Heart left ventricle (tissue), 16 donors: ENCODE measurements at regions not wholly inside any gene's neighbourhood (a gene's known extent, or its start where the extent isn't known, plus 50 kb on each side); places are given as distances from the start of the nearest gene placed in this dataset.

Experiments
- ATAC-seq, 4 donors: fragments of 200-7000 bp; cut with Tn5 transposase; one replicate each; pipeline ENCODE4 v1.9.1; 2020 to 2022; ENCODE audit warnings: moderate library complexity in 4 of 4, mild to moderate bottlenecking in 3 of 4, moderate number of reproducible peaks in 1 of 4
- DNase-seq, 5 donors: peaks; one replicate each; pipeline ENCODE4 v3.0.0-alpha.2; 2020
- H3K27ac ChIP-seq, 12 donors: fragments of 200-600 bp; sonication (generic) in 4 of 12; one replicate each; pipeline versions ENCODE4 v1.5.0 to v1.8.0; 2016 to 2022; ENCODE audit warnings: mild to moderate bottlenecking in 2 of 12
- H3K27me3 ChIP-seq, 9 donors: fragments of 200-600 bp; sonication (generic) in 2 of 9; one replicate each; pipeline versions ENCODE4 v1.5.1 to v1.8.0; 2016 to 2022; ENCODE audit warnings: mild to moderate bottlenecking in 3 of 9
- H3K36me3 ChIP-seq, 9 donors: fragments of 200-600 bp; sonication (generic) in 2 of 9; one replicate each; pipeline versions ENCODE4 v1.5.0 to v1.8.0; 2018 to 2022; ENCODE audit warnings: mild to moderate bottlenecking in 2 of 9
- H3K4me1 ChIP-seq, 12 donors: fragments of 200-600 bp; sonication (generic) in 4 of 12; one replicate each; pipeline versions ENCODE4 v1.5.0 to v1.8.0; 2016 to 2022; ENCODE audit warnings: mild to moderate bottlenecking in 3 of 12
- H3K4me3 ChIP-seq, 12 donors: fragments of 200-600 bp; sonication (generic) in 4 of 12; one replicate each; pipeline versions ENCODE4 v1.5.0 to v1.8.0; 2017 to 2022; ENCODE audit warnings: mild to moderate bottlenecking in 9 of 12, moderate library complexity in 4 of 12
- H3K9me3 ChIP-seq, 12 donors: fragments of 200-600 bp; sonication (generic) in 4 of 12; one replicate each; pipeline versions ENCODE4 v1.5.0 to v1.8.0; 2016 to 2022; ENCODE audit warnings: mild to moderate bottlenecking in 1 of 12
- CTCF ChIP-seq, 12 donors: fragments of 200-600 bp; sonication (generic) in 4 of 12; IDR thresholded peaks; one replicate each; pipeline versions ENCODE4 v1.5.0 to v1.8.0; 2018 to 2022; ENCODE audit warnings: antibody characterized with exemption in 12 of 12, mild to moderate bottlenecking in 5 of 12
- POLR2A ChIP-seq, 2 donors: fragments of 450-650 bp; IDR thresholded peaks; one replicate each; pipeline ENCODE4 v1.6.1; 2017; ENCODE audit warnings: antibody characterized with exemption in 2 of 2, mild to moderate bottlenecking in 2 of 2, moderate library complexity in 2 of 2
- WGBS, 4 donors: extraction: QIAGEN DNeasy Blood & Tissue Kit in 2 of 4; methylation state at CpG; one replicate each; pipeline versions ENCODE4 v1.1.5 to v1.1.7; 2013 to 2018; 5-methylcytosine and 5-hydroxymethylcytosine counted together
- intact Hi-C, 10 donors: fragments of 100-400 bp; cut with DNase I; formaldehyde crosslinking; loops; one replicate each; pipeline versions ENCODE4 v1.11.1 to v1.14.2; 2022
- donor health status: ischemic (EF 13 %, LVEDD 7.1; RV severe dilation, severe dysfunction).
- donor health status: healthy with polysubstance abuse.
- donor health status: DM: no; HTN: yes; CAD: no.
- donor health status: DM: no; HTN: no; CAD: no.
- donor health status: ischemic (EF 25% LVEDD 6.9; RV normal size, moderate dysfunction).
- donor health status: ischemic (EF 25% LVEDD 5.7; RV mildly dilated, moderate dysfunction).
- donor health status: healthy.
- donor health status: DM: yes; HTN: yes; CAD: no.
- donor health status: ischemic (EF 35%, LVEDD 5.7; RV mildly dilated, moderate dysfunction).
- donor health status: nonischemic (EF 11% LVEDD 7.7; RV severe dilation, severe dysfunction).
- donor health status: DM: yes; HTN: yes; CAD: no.
- donor health status: PGD.
- donor health status: ischemic (EF 29% LVEDD 5.4; RV normal size, mild dysfunction).
- donor health status: nonischemic (EF 23%, LVEDD 6.1; RV moderate dilation, normal function).

GRCh38 chr1:207227131-207227630 lies 94.3 kb upstream of the CD55 start:
- intact Hi-C loops: no loop called here
- no peaks in the 10 kb centered on the region for H3K4me1 ChIP-seq
- H3K4me3 ChIP-seq: no peak overlapping the region
- H3K36me3 ChIP-seq: no peaks in the 10 kb centered on the region
- TF ChIP-seq POLR2A (IDR thresholded peaks at IDR 0.05): no peak
- TF ChIP-seq CTCF (IDR thresholded peaks at IDR 0.05): no peak
- 56 to 70% (median 61%) methylated on average over 2 of the region's 2 CpGs for WGBS, 4 donors
- ATAC-seq (no peak), DNase-seq (no peak)
- no peaks in the 10 kb centered on the region for H3K9me3 ChIP-seq
- H3K27me3 ChIP-seq: no peaks in the 10 kb centered on the region
- H3K27ac ChIP-seq: no peak overlapping the region

GRCh38 chr1:207228987-207229386 lies 92.5 kb upstream of the CD55 start:
- intact Hi-C loops: no loop called here
- no peaks in the 10 kb centered on the region for H3K4me1 ChIP-seq
- DNase-seq (no peak), ATAC-seq (no peak)
- H3K4me3 ChIP-seq: no peak overlapping the region
- TF ChIP-seq CTCF (IDR thresholded peaks at IDR 0.05) (no peak), POLR2A (IDR thresholded peaks at IDR 0.05) (no peak)
- H3K9me3 ChIP-seq: no peaks in the 10 kb centered on the region
- H3K36me3 ChIP-seq: no peaks in the 10 kb centered on the region
- H3K27ac ChIP-seq: no peak overlapping the region
- 72 to 78% (median 74%) methylated on average over 7 of the region's 7 CpGs for WGBS, 4 donors
- H3K27me3 ChIP-seq: no peaks in the 10 kb centered on the region

GRCh38 chr1:207230441-207230840 lies 91.0 kb upstream of the CD55 start:
- Histone ChIP-seq H3K4me1 (no peaks in the 10 kb centered on the region), H3K27ac (no peak overlapping the region), H3K9me3 (no peaks in the 10 kb centered on the region), H3K4me3 (no peak overlapping the region), H3K27me3 (no peaks in the 10 kb centered on the region), H3K36me3 (no peaks in the 10 kb centered on the region)
- ATAC-seq (no peak), DNase-seq (no peak)
- 71 to 73% (median 71%) methylated on average over 4 of the region's 4 CpGs for WGBS, 4 donors
- TF ChIP-seq POLR2A (IDR thresholded peaks at IDR 0.05): no peak
- no peak for TF ChIP-seq CTCF (IDR thresholded peaks at IDR 0.05)
- intact Hi-C loops: no loop called here

GRCh38 chr1:207234690-207235089 lies 86.8 kb upstream of the CD55 start:
- TF ChIP-seq POLR2A (IDR thresholded peaks at IDR 0.05) (no peak), CTCF (IDR thresholded peaks at IDR 0.05) (no peak)
- intact Hi-C loops: no loop called here
- no peak for ATAC-seq
- no peaks in the 10 kb centered on the region for H3K27me3 ChIP-seq
- no peak overlapping the region for H3K27ac ChIP-seq
- no peak for DNase-seq
- H3K4me3 ChIP-seq: no peak overlapping the region
- H3K4me1 ChIP-seq: no peaks in the 10 kb centered on the region
- H3K36me3 ChIP-seq: no peaks in the 10 kb centered on the region
- peaks cover 0 to 4% (median 0%) of the 10 kb centered on the region in 12 donors for H3K9me3 ChIP-seq
